Activated B cell treated with CpG ODN at 0.5 μM for 24 hours (primary cell): ENCODE measurements at regions not wholly inside any gene's neighbourhood (a gene's known extent, or its start where the extent isn't known, plus 50 kb on each side); places are given as distances from the start of the nearest gene placed in this dataset.

Experiments
- ATAC-seq: fragments of 200-7000 bp; cut with Tn5 transposase; one replicate; pipeline ENCODE4 v1.10.0; 2021; ENCODE audit warnings: low read depth, mild to moderate bottlenecking, moderate library complexity
- CTCF ChIA-PET: fragments of 350-600 bp; sonication (Branson Sonifier 250); formaldehyde crosslinking; loops from one replicate; lab custom pipeline; 2021; ENCODE audit warnings: antibody characterized with exemption; lab: Charles Lee
- POLR2A ChIA-PET: fragments of 350-600 bp; sonication (Branson Sonifier 250); formaldehyde crosslinking; loops from one replicate; lab custom pipeline; 2021; ENCODE audit warnings: antibody characterized with exemption; lab: Charles Lee
- DNase-seq: peaks from one replicate; pipeline ENCODE4 v3.0.0; 2022
- H3K27ac Mint-ChIP-seq: one replicate; pipeline ENCODE4 v1.8.0; 2020; ENCODE audit warnings: mixed read lengths
- H3K27me3 Mint-ChIP-seq: one replicate; pipeline ENCODE4 v1.8.0; 2021; ENCODE audit warnings: mixed read lengths
- H3K36me3 Mint-ChIP-seq: one replicate; pipeline ENCODE4 v1.8.0; 2021; ENCODE audit warnings: low read depth, mixed read lengths
- H3K4me1 Mint-ChIP-seq: one replicate; pipeline ENCODE4 v1.8.0; 2021; ENCODE audit warnings: mixed read lengths
- H3K4me3 Mint-ChIP-seq: one replicate; pipeline ENCODE4 v1.8.0; 2020; ENCODE audit warnings: mild to moderate bottlenecking, mixed read lengths
- H3K9me3 Mint-ChIP-seq: one replicate; pipeline ENCODE4 v1.8.0; 2020; ENCODE audit warnings: mixed read lengths
- CTCF ChIP-seq: fragments of 200-600 bp; IDR thresholded peaks from one replicate; pipeline ENCODE4 v1.8.0; 2022; ENCODE audit warnings: antibody characterized with exemption, mild to moderate bottlenecking
- intact Hi-C: fragments of 100-400 bp; cut with micrococcal nuclease; formaldehyde crosslinking; loops from one replicate; pipeline ENCODE4 v1.15.1; 2024

DNA sequence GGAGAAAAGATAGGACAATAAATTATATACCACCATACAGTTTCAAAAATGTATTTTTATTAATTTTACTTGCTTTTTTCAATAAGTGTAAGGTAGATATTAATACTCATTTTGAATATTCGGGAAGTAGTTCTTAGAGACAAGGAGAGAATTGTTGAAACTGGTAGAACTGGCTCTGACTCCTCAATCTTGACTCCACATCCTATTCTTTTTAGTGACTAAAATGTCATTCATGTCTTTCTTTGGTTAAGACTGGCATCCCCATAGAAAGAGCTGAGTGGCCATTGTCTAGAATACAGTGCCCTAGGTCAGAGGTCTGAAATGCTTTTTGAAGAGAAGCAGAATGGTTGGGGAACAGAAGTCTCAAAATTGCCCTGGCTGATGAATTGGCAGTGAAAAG is 177.6 kb upstream of the LRIG3 start:
- ChIA-PET POLR2A (no interaction called here), CTCF (no interaction called here)
- TF ChIP-seq CTCF = no peak
- Mint-ChIP-seq H3K4me1 (no peaks in the 10 kb centered on the region), H3K4me3 (no peak overlapping the region), H3K27ac (no peak overlapping the region), H3K9me3 (no peaks in the 10 kb centered on the region), H3K27me3 (no peaks in the 10 kb centered on the region), H3K36me3 (no peaks in the 10 kb centered on the region)
- intact Hi-C loops = no loop called here
- no peak for ATAC-seq
- DNase-seq = no peak

GRCh38 chr12:59096246-59096645 is 175.9 kb upstream of the LRIG3 start:
- H3K4me3 Mint-ChIP-seq = no peak overlapping the region
- no peak for TF ChIP-seq CTCF
- intact Hi-C loops = no loop called here
- ATAC-seq (no peak), DNase-seq (no peak)
- ChIA-PET CTCF (no interaction called here), POLR2A (no interaction called here)
- H3K27ac Mint-ChIP-seq = no peak overlapping the region
- H3K36me3 Mint-ChIP-seq = no peaks in the 10 kb centered on the region
- H3K9me3 Mint-ChIP-seq = no peaks in the 10 kb centered on the region
- H3K27me3 Mint-ChIP-seq = no peaks in the 10 kb centered on the region
- H3K4me1 Mint-ChIP-seq = no peaks in the 10 kb centered on the region

DNA sequence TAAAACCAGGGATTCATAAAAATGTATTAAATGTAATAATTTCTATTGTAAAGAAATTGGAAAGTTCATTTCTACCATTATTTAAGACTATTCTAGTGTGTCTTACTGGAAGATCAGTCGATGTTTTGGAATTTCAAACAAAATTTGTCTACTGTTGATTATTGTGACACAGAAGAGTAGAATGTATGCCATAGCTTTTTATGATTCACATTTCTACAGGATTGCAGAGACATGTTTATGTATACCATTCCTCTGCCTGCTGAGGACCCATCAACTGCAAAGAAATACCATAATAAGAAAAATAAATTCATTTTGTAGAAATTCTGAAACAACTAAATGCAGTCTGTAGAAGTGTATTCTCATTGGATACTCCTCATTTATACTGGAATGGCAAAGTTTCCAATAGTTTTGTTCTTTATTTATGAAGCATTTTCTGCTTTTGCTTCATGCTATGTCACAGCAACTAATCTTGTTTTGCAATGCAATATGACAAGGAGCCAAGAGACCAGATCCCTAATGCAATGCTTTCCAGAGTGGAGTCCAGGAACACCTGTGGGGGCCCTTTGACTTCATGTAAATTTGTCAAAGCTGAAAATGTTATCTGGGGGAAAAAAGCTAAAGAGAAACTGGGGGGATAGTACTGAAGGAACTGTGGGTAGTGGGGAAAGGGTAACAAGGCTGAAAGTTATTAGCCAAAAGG is 172.9 kb upstream of the LRIG3 start:
- CTCF ChIA-PET = no interaction called here
- Mint-ChIP-seq H3K27me3 (no peaks in the 10 kb centered on the region), H3K36me3 (no peaks in the 10 kb centered on the region), H3K4me1 (no peaks in the 10 kb centered on the region), H3K4me3 (no peak overlapping the region), H3K9me3 (no peaks in the 10 kb centered on the region), H3K27ac (no peak overlapping the region)
- TF ChIP-seq CTCF = no peak
- intact Hi-C loops = no loop called here
- no peak for ATAC-seq
- DNase-seq = no peak
- POLR2A ChIA-PET = no interaction called here

DNA sequence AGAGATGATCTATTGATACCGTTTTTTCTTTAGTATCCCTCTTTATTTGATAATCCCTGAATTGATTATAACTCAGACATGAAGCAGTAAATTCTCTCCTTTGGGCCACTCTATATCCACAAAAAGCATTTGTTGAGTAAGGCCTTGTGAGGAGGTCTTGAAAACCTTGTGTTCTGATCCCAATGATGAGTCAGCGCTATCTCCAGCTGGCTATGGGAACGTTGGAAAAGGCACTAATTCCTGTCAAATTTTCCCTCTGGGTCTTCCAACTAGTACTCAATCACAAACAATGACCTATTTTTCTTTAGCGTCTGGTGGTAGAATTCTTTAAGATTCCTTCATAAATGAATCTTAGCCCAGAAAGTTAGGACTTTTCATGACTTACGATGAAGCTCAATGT is 168.4 kb upstream of the LRIG3 start:
- intact Hi-C loops = no loop called here
- no peaks in the 10 kb centered on the region for H3K9me3 Mint-ChIP-seq
- no peak overlapping the region for H3K4me3 Mint-ChIP-seq
- DNase-seq (no peak), ATAC-seq (no peak)
- H3K27me3 Mint-ChIP-seq = peaks cover 5% of the 10 kb centered on the region
- no peak for TF ChIP-seq CTCF
- no peaks in the 10 kb centered on the region for H3K4me1 Mint-ChIP-seq
- CTCF ChIA-PET = no interaction called here
- POLR2A ChIA-PET = no interaction called here
- no peaks in the 10 kb centered on the region for H3K36me3 Mint-ChIP-seq
- no peak overlapping the region for H3K27ac Mint-ChIP-seq

GRCh38 chr12:59087691-59088090 is 167.4 kb upstream of the LRIG3 start:
- no peak overlapping the region for H3K27ac Mint-ChIP-seq
- no peaks in the 10 kb centered on the region for H3K4me1 Mint-ChIP-seq
- no peaks in the 10 kb centered on the region for H3K36me3 Mint-ChIP-seq
- ATAC-seq = no peak
- TF ChIP-seq CTCF = no peak
- no peak overlapping the region for H3K4me3 Mint-ChIP-seq
- H3K27me3 Mint-ChIP-seq = peaks cover 5% of the 10 kb centered on the region
- ChIA-PET POLR2A (no interaction called here), CTCF (no interaction called here)
- intact Hi-C loops = no loop called here
- no peaks in the 10 kb centered on the region for H3K9me3 Mint-ChIP-seq
- no peak for DNase-seq
